GM19463 (cell line): ENCODE measurements at regions not wholly inside any gene's neighbourhood (a gene's known extent, or its start where the extent isn't known, plus 50 kb on each side); places are given as distances from the start of the nearest gene placed in this dataset.

Experiments used
- ATAC-seq: cut with Tn5 transposase; IDR thresholded peaks from one replicate; pipeline ENCODE4 v1.9.1; 2021; ENCODE audit warnings: mild to moderate bottlenecking, moderate library complexity; ENCODE audit not compliant: unreplicated experiment

DNA sequence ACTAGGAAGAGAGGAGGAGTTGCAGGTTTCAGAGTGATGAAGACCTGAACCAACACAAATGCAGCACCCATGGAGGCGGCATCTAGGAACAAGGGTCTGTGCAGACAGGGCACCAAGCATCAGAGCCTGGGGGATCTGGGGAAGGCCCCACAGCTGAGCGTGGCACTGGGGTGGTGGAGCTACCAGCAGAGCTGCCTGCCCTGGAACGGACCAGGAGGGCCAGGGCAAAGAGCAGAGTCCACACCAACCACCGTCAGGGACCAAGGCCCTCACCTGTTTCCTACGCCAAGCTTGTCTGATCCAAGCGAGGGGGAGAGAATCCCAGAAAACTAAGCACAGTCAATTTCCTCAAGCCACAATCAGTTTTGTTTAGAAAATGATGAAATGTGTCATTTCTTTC, 79.0 kb upstream of the SYT6 start:
- no peak for ATAC-seq

DNA sequence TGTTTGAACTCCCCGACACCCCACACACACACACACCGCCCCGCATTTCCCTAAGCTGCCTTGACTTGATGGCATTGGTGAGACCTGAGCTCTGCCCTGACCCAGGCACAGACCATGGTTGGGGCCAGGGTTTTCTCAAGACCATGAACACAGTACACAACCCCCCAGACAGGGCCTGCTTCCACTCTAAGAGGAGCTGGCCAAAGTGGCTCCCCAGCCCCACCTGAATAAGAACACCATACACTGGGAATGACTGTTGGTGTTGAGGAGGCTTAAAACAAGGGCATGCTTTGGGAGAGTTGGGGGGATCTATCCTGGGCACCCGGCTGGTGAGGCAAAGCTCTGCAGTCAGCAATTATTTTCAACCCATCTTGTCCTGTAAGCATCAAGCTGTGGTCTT, 77.6 kb upstream of the SYT6 start:
- ATAC-seq: no peak

DNA sequence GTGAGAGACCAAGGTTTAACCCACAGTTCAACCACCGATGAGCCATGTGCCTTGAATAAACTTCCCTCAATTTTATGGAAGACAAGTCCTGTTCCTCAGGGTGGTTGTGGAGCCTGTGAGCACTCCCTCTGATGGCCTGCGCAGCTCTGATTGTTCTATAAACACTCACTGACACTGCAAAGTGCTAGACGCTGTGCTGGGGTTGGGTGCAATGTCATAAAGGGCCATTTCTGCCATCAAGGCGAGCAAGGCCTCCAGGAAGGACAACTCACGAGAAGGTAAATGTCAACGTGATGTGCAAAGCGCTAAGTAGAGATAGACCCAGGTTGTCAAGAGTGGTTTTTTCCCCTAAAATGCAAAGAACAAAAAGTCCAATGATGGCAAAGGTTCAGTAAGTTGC, 75.7 kb upstream of the SYT6 start:
- no peak for ATAC-seq

DNA sequence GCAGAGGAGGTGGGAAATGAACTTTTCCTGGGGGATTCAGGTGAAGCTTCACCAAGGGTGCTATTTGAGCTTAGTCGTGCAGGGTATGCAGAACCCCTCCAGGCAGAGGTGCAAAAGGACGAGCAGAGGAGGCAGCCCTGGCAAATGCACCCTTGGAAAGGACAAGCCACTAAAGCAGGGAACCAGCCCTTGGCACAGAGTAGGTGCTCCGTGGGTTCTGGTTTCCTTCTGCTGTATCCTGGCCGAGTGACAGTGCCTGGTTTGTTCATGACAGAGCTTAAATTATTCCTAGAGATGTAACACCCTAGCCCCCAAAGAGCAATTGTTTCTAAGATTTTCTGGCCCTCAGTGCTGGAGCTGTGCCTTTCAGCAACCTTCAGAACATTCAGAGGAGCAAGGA, 73.4 kb upstream of the SYT6 start:
- no peak for ATAC-seq

DNA sequence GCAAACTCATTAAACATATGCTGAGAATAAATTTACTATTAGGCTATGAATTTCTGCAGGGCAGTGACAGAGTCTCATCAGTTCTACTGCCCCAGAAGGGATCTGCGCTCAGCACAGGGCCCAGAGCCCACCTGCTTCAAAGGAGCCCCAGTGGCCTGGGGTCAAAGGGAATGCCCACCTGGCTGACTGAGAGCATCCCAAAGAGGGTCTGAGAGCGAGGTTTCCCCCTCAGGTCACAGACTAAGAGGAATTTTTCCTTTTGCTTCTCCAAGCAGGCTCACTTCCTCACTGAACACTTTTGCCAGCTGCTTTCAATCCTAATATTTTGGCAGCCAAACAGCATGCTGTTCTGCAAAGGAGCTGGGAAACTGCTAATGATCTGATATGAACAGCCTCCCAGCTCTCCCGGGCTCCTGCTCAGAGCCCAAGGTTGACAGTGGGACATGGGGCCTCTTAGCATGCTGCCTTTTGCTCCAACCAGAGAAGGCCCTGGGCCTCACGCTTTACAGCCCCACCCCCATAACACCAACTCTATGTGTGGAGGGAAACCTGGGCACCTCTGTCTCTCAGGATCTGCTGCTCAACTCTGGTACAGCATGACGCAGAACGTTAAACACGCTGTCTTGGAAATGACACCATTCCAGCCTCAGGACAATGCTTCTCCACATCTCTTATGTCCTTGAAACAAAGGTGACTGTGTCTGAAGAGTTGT, 70.7 kb upstream of the SYT6 start:
- ATAC-seq: no peak

DNA sequence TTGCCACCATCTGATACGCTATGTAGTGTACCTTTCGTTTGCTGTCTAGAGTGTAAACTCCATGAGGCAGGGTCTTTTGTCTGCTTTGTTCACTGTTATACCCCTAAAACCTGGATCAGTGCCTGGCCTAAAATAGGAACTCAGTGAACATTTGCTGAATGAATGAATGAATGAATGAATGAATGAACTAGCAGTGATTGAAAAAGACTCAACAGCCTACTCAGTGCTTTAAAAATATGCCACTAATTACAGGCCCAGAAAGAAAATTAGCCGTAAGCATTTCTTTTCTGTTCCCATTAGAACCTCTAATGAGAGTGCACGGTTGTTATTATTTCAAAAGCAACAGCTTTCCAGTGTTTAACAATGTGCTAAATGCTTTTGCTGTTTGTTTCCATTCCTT, 69.3 kb upstream of the SYT6 start:
- no peak for ATAC-seq

DNA sequence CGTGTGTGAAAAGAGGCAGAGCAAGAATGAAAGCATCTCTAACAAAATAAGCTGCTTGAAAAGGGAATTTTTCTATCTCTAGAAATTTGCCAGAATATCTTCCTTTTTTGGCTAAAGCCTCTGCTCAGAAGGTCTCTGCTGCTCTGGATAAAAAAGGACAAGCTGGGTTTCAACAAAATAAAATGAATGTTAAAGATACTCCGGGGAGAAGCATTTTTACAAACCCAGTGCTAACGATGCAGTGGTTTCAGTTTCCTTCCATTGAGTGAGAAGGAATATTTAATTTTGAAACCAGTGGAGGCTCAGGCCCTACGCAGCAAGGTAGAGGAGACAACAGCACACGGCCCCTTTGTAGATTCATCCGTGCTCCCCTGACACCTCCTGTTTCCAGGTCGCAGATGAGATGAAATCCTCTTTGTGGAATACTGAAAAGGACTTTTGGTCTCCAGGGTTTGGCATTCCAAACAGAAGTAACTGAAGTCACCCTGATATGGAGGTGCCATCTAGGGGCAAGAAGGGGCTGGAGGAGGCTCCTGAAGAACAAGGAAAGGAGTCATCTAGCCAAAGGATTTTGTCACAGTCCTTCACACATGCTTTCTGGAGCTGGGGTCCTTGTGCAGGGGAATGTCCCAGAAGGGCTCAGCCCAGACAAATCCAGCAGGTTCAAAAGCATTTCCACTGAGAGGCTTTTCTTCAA, 65.7 kb upstream of the SYT6 start:
- no peak for ATAC-seq

DNA sequence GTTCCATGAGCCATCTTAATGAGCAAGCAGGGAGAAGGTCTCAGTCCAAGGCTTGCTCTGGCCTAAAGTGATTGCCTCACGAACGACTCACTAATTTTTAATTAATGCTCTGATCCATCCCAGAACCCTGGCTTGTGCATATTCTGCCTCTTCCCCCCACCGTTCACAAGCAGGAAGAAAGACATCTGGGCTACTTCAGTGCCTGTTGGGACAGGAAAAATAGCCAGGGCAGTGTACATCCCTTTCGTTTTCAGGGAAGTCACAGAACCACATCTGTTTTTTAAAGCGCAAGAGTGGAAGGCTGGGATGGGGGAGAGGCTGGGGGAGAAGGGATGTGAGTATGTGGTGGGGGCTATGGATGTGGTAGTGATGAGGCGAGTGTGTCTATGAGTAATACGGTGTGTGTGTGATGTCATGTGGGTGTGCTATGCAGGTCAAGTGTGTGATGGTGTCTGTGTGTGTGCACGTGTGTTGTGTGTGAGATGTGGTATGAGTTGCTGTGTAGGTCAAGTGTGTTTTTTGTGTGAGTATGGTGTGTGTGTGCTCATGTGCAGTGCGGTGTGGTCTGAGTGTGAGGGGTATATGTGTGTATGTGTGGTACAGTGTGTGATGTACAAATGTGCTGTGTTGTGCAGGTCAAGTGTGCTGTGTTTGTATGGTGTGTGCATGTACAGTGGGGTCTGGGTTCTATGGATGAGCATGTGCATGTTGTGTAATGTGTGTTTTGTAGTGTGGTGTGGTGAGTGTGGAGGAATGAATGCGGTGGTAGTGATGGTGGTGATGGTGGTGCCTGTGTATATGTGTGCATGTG, 64.9 kb upstream of the SYT6 start:
- no peak for ATAC-seq

DNA sequence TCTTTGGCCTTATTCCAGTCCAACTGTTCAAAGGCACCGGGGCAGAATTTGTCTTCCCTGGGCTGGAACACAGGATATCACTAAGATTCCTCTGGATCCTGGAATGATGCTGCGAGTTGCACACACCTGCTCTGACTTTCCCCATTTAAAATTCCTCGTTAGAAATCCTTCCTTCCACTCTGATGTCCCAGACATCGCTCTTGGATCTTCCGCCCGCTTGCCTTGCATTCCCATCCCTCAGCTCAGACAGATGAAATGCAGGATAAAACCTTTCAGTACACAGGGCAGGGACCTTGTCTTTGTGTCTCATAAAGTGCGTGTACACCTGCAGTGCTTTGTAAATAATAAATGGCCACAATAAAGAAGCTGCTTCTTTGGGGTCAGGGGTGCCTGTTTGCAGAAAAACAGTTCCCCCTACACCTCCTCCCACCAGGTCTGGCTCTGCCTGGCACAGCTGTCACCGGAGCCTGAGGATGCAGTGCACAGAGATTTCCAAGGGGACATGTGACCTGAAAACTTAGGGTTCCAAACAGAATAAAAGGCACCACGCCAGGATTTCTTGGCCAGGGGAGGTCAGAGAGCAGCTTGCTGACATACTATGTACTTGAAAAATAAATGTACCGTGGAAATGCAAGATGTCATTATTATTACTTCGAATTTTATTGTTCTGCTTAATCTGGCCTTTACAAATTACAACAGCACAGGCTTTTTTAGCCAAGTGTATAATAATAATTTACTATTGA, 62.9 kb upstream of the SYT6 start:
- ATAC-seq: no peak

DNA sequence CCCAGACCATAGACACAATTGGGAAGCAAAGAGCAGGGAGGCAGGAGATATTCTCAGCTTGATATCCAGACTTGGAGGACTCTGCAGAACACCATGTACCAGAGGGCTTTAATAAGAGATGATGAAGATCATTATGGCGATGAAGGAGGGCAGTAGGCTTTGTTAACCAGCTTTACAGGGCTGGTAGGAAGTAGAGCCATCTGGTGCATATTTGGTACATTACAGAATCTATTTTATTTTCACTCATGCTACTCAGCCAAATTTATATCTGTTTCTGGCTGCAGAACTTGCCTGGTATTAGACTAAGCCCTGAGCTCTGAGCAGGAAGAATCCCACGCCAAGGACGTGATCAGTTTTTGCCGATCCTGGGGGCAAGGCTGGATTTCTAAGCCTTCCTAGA, 61.8 kb upstream of the SYT6 start:
- no peak for ATAC-seq

DNA sequence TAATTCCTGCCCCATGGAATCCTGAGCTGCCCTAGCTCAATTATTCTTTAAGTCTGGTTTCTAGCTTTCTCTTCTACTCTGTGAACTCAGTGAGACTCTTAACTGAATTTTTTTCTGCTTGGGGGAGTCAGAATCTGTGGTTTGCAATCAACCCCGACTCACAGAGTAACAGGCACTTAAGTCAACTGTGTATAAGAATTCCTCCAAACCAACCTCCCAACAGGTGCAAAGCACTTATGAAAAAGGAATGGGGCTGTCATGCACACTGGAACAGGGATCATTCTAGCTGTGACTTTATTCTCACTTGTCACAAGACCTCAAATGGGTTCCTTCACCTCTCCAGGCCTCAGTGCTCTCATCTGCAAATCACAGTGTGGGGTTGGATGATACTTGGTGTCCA, 60.3 kb upstream of the SYT6 start:
- no peak for ATAC-seq

DNA sequence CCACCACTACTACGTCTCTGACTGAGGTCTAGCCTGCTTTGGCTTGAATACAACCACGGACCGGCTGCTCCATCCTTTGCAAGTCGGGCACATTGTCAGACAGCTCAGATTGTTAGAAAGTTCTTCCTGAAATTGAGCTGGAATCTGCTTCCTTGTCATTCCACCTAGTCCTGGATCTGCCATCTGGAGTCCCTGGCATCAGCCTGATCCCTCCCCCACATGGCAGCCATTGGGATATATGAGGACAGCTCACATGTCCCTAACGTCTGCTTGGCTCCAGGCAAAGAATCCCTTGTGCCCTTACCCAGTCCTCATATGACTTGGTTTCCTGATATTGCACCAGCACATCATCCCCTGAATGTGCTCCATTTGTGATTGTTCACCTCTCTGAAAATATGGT, 56.3 kb upstream of the SYT6 start:
- ATAC-seq: no peak

DNA sequence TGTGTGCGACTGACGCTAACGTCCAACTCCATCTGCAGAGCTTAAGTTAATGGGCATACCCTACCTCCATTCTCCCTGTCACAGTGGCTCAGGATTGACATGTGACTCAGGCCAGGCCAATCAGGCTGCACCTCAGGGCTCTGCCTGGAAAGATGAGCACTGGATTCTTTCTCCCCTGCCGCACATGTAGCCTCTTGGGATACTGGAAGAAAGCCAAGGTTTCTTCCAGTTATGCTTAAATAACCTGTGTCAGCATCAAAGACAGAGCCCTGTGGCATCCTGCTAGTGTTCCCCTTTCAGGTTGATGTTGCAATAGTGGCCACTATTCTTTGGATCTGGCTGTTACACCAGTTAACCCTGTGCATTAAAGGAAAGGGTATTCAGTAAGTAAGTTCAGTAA, 55.0 kb upstream of the SYT6 start:
- no peak for ATAC-seq

DNA sequence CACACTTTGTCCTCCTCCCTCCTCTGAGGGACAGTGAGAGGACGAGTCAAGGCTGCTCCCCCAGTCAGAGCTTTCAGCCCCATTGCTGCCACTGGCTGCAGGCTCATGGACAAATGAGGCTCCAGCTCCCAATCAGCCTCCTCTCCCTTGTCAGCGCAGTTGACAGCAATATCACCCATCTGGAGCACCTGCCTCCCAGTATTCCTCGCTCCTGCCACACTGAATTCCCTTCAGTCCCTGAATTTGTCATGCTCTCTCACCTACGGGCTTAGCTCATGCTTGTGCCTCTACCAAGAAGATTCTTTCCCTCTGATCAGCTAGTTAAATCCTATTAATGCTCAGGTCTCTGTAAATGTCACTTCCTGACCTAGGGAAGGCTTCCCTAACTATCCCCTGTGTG, 54.4 kb upstream of the SYT6 start:
- no peak for ATAC-seq

DNA sequence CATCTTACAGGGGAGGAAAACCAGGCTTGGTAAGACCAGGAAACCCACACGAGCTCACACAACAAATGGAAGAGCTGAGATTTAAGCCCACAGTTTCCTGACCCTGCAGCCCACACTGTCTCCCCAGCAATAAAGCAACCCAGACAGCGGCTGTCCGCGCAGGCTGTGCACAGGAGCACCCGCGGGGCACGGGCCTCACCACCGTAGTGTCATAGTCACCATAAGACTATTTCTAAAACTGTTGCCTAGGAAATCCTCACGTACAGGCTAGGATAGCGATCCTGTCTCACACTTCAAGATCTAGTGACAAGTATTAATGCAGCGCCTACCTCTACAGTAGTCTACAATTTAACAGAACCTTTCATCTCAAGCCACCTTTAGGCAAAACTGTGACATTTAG, 54.0 kb upstream of the SYT6 start:
- no peak for ATAC-seq

DNA sequence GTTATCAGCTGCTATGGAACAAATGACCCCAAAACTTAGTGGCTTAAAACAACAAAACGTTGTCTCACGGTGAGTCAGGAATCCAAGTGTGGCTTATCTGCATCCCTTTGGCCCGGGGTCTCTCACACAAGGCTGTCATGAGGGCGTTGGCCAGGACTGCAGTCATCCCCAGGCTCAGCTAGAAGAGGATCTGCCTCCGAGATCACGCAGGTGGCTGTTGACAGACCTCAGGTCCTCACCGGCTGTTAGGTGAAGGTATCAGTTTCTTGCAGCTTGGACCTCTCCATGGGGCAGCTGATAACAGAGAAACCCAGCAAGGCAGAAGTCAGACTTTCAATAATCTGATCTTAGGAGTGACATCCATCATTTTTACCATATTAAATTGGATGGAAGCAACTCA, 52.7 kb upstream of the SYT6 start:
- ATAC-seq: no peak

DNA sequence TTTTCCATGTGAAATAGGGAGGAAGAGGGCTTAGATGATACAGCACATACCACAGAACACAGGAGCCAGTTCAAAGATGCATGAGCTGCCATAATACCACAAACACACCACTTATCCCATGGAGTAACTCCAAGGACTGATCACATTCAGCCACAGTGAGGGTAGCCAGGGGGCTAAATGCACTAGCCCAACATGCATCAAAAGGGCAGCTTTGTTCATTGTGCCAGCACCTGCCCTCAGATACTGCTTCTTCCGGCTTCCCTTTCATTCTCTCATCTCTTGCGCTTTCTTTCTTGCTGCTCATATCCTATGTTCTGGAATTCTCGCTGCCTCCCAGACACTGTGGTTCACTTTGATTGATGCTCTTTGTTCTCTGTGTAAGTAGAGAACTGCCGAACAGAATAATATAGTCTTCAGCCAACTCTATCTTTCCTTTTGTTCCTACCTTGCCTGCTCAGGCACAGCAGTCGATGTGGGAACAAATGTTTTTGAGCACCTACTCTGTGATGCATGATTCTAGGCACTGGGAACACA, 50.0 kb upstream of the SYT6 start:
- no peak for ATAC-seq
